Large intestine (tissue), 3 donors: ENCODE measurements at regions not wholly inside any gene's neighbourhood (a gene's known extent, or its start where the extent isn't known, plus 50 kb on each side); places are given as distances from the start of the nearest gene placed in this dataset.

Source experiments
- DNase-seq, 2 donors: peaks; one replicate each; pipeline versions ENCODE4 v3.0.0 to v3.0.0-alpha.2; 2013
- H3K27ac ChIP-seq: one replicate; pipeline ENCODE4 v1.5.1; 2013; ENCODE audit warnings: low read length
- H3K27me3 ChIP-seq: 2 replicates; pipeline ENCODE4 v1.6.1; 2013; ENCODE audit warnings: low read length; ENCODE audit not compliant: control insufficient read depth, insufficient read depth
- H3K36me3 ChIP-seq: 2 replicates; pipeline ENCODE4 v1.6.1; 2013; ENCODE audit warnings: low read length; ENCODE audit not compliant: control insufficient read depth, insufficient read depth
- H3K4me1 ChIP-seq: one replicate; pipeline ENCODE4 v1.6.1; 2013; ENCODE audit warnings: low read length; ENCODE audit not compliant: control insufficient read depth, insufficient read depth
- H3K4me3 ChIP-seq: one replicate; pipeline ENCODE4 v1.5.1; 2013; ENCODE audit warnings: low read length
- H3K9me3 ChIP-seq: one replicate; pipeline ENCODE4 v1.6.1; 2013; ENCODE audit warnings: mild to moderate bottlenecking, low read depth, low read length, moderate library complexity; ENCODE audit not compliant: control insufficient read depth
- WGBS: methylation state at CpG from one replicate; pipeline ENCODE4 v1.1.5; 2013; ENCODE audit warnings: low lambda C conversion rate; ENCODE audit not compliant: insufficient coverage; 5-methylcytosine and 5-hydroxymethylcytosine counted together

- whole genome bisulfite sequencing, result no CpG with 5 or more reads among the region's 5 CpGs
- no peaks in the 10 kb centered on the region for H3K4me1 ChIP-seq
- no peak overlapping the region for H3K27ac ChIP-seq
- no peaks in the 10 kb centered on the region for H3K36me3 ChIP-seq
- no peaks in the 10 kb centered on the region for H3K27me3 ChIP-seq
- no peak overlapping the region for H3K4me3 ChIP-seq
- no peak for DNase-seq
- no peaks in the 10 kb centered on the region for H3K9me3 ChIP-seq
Measured at GRCh38 chr7:25906760-25907159, 245.2 kb upstream of the NFE2L3 start.

GRCh38 chr7:25907214-25907613, 244.8 kb upstream of the NFE2L3 start:
- no peak for DNase-seq
- no peaks in the 10 kb centered on the region for H3K4me1 ChIP-seq
- H3K4me3 ChIP-seq, result no peak overlapping the region
- no peak overlapping the region for H3K27ac ChIP-seq
- no peaks in the 10 kb centered on the region for H3K27me3 ChIP-seq
- H3K36me3 ChIP-seq, result no peaks in the 10 kb centered on the region
- no CpG with 5 or more reads among the region's 7 CpGs for WGBS
- H3K9me3 ChIP-seq, result no peaks in the 10 kb centered on the region

- H3K4me3 ChIP-seq, result no peak overlapping the region
- no peak for DNase-seq
- WGBS, result no CpG with 5 or more reads among the region's 5 CpGs
- no peaks in the 10 kb centered on the region for H3K4me1 ChIP-seq
- H3K27me3 ChIP-seq, result no peaks in the 10 kb centered on the region
- no peaks in the 10 kb centered on the region for H3K36me3 ChIP-seq
- no peaks in the 10 kb centered on the region for H3K9me3 ChIP-seq
- no peak overlapping the region for H3K27ac ChIP-seq
Measured at GRCh38 chr7:25907731-25908130, 244.3 kb upstream of the NFE2L3 start.

GRCh38 chr7:25908154-25908949, 243.6 kb upstream of the NFE2L3 start:
- Histone ChIP-seq H3K4me1 (no peaks in the 10 kb centered on the region), H3K27ac (no peak overlapping the region), H3K9me3 (no peaks in the 10 kb centered on the region), H3K36me3 (no peaks in the 10 kb centered on the region), H3K4me3 (no peak overlapping the region), H3K27me3 (no peaks in the 10 kb centered on the region)
- no CpG with 5 or more reads among the region's 1 CpG for WGBS
- DNase-seq, result no peak

- DNase-seq, result no peak
- H3K27me3 ChIP-seq, result peaks cover 2% of the 10 kb centered on the region
- no peak overlapping the region for H3K4me3 ChIP-seq
- 38% methylated on average over 3 of the region's 7 CpGs for WGBS
- no peaks in the 10 kb centered on the region for H3K36me3 ChIP-seq
- H3K27ac ChIP-seq, result no peak overlapping the region
- no peaks in the 10 kb centered on the region for H3K9me3 ChIP-seq
- no peaks in the 10 kb centered on the region for H3K4me1 ChIP-seq
Measured at GRCh38 chr7:25911738-25912607, 240.0 kb upstream of the NFE2L3 start.

GRCh38 chr7:25913598-25914224, 238.3 kb upstream of the NFE2L3 start:
- Histone ChIP-seq H3K27me3 (peaks cover 2% of the 10 kb centered on the region), H3K9me3 (peaks cover 3% of the 10 kb centered on the region), H3K4me3 (no peak overlapping the region), H3K4me1 (no peaks in the 10 kb centered on the region), H3K36me3 (no peaks in the 10 kb centered on the region), H3K27ac (no peak overlapping the region)
- 83% methylated on average over 1 of the region's 6 CpGs for WGBS
- DNase-seq, result no peak

- H3K27ac ChIP-seq, result no peak overlapping the region
- no peak for DNase-seq
- no peak overlapping the region for H3K4me3 ChIP-seq
- H3K27me3 ChIP-seq, result peaks cover 2% of the 10 kb centered on the region
- no peaks in the 10 kb centered on the region for H3K36me3 ChIP-seq
- 100% methylated on average over 1 of the region's 1 CpG for WGBS
- no peaks in the 10 kb centered on the region for H3K4me1 ChIP-seq
- peaks cover 6% of the 10 kb centered on the region for H3K9me3 ChIP-seq
Measured at GRCh38 chr7:25918731-25919130, 233.3 kb upstream of the NFE2L3 start.

GRCh38 chr7:25922296-25922695, 229.7 kb upstream of the NFE2L3 start:
- Histone ChIP-seq H3K9me3 (peaks cover 6% of the 10 kb centered on the region), H3K4me3 (no peak overlapping the region), H3K4me1 (no peaks in the 10 kb centered on the region), H3K27ac (no peak overlapping the region), H3K36me3 (no peaks in the 10 kb centered on the region), H3K27me3 (no peaks in the 10 kb centered on the region)
- no CpG with 5 or more reads among the region's 3 CpGs for whole genome bisulfite sequencing
- no peak for DNase-seq

- Histone ChIP-seq H3K27me3 (no peaks in the 10 kb centered on the region), H3K4me3 (no peak overlapping the region), H3K36me3 (no peaks in the 10 kb centered on the region), H3K4me1 (no peaks in the 10 kb centered on the region), H3K27ac (no peak overlapping the region), H3K9me3 (peaks cover 1% of the 10 kb centered on the region)
- no CpG with 5 or more reads among the region's 1 CpG for WGBS
- no peak for DNase-seq
Measured at GRCh38 chr7:25923741-25924460, 228.1 kb upstream of the NFE2L3 start.

- WGBS, result 60% methylated on average over 1 of the region's 7 CpGs
- no peaks in the 10 kb centered on the region for H3K9me3 ChIP-seq
- H3K27me3 ChIP-seq, result no peaks in the 10 kb centered on the region
- H3K4me3 ChIP-seq, result no peak overlapping the region
- DNase-seq, result no peak
- no peaks in the 10 kb centered on the region for H3K4me1 ChIP-seq
- no peaks in the 10 kb centered on the region for H3K36me3 ChIP-seq
- no peak overlapping the region for H3K27ac ChIP-seq
Measured at GRCh38 chr7:25926009-25926408, 226.0 kb upstream of the NFE2L3 start.
